ENCODE measurements at regions not wholly inside any gene's neighbourhood (a gene's known extent, or its start where the extent isn't known, plus 50 kb on each side); places are given as distances from the start of the nearest gene placed in this dataset.

- Histone ChIP-seq H3K14ac (ENCODE audit: insufficient read depth, low read length) (no peak overlapping the region), H3K27ac (ENCODE audit: insufficient read length, low read depth, low read length) (no peak overlapping the region), H4K8ac (replicated peaks; ENCODE audit: insufficient read length, low read depth, low read length) (no peak overlapping the region), H2BK120ac (ENCODE audit: low read depth, low read length, poor library complexity, severe bottlenecking) (no peak overlapping the region), H3K9ac (ENCODE audit: extremely low read depth, insufficient read length, low read length) (no peak overlapping the region), H2BK5ac (ENCODE audit: insufficient read length, low read length) (no peak overlapping the region), H4K91ac (ENCODE audit: insufficient read length, low read depth, low read length) (no peak overlapping the region), H3K79me1 (ENCODE audit: insufficient read depth, low read depth, low read length, poor library complexity, severe bottlenecking) (no peaks in the 10 kb centered on the region), H4K20me1 (ENCODE audit: control insufficient read depth, insufficient read depth, insufficient read length) (no peaks in the 10 kb centered on the region), H3K27me3 (ENCODE audit: insufficient read depth, low read length) (no peaks in the 10 kb centered on the region), H2BK12ac (ENCODE audit: insufficient read length, low read depth, low read length) (no peak overlapping the region), H3T11ph (ENCODE audit: low read length) (no peak overlapping the region), H3K18ac (ENCODE audit: insufficient read length, low read depth, low read length) (no peak overlapping the region), H3K79me2 (ENCODE audit: insufficient read depth, low read length) (no peaks in the 10 kb centered on the region), H3K23ac (ENCODE audit: insufficient read length, low read depth, low read length) (no peak overlapping the region), H3K4me1 (ENCODE audit: insufficient read depth, low read length) (0 out of 2 replicates have a peak, but pooled peaks cover 2% of the 10 kb centered on the region), H3K4ac (ENCODE audit: low read depth, low read length) (no peak overlapping the region), H2BK15ac (ENCODE audit: low read depth, low read length) (no peak overlapping the region), H3K23me2 (ENCODE audit: insufficient read length, low read depth, low read length, poor library complexity, severe bottlenecking) (no peaks in the 10 kb centered on the region), H3K4me2 (ENCODE audit: insufficient read depth, insufficient read length, low read length) (no peak overlapping the region), H2AFZ (ENCODE audit: low read length) (no peak overlapping the region), H2AK5ac (ENCODE audit: insufficient read length, low read length) (no peak overlapping the region), H3K56ac (ENCODE audit: insufficient read length, low read depth, low read length) (no peak overlapping the region), H4K5ac (ENCODE audit: insufficient read length, low read depth, low read length) (no peak overlapping the region), H2BK20ac (ENCODE audit: low read depth, low read length, poor library complexity, severe bottlenecking) (no peak overlapping the region), H3K9me3 (ENCODE audit: control insufficient read depth, low read depth, low read length) (no peaks in the 10 kb centered on the region)
- DNase-seq: no peak
- no peaks in the 10 kb centered on the region for H3K36me3 Mint-ChIP-seq (ENCODE audit: insufficient read depth in 1 of 3, low read depth in 3 of 3)
- H3K27me3 Mint-ChIP-seq (ENCODE audit: low read depth): no peaks in the 10 kb centered on the region
- TF ChIP-seq CTCF (conservative IDR thresholded peaks at IDR 0.05): no peak
- no CpG with 5 or more reads among the region's 5 CpGs for WGBS (ENCODE audit: extremely low coverage, insufficient read length, low lambda C conversion rate)
- no peak overlapping the region for H3K4me3 Mint-ChIP-seq
- H3K27ac Mint-ChIP-seq: no peak overlapping the region
- peaks cover 13 to 16% of the 10 kb centered on the region in 2 experiments for H3K4me1 Mint-ChIP-seq
- H3K9me3 Mint-ChIP-seq: no peaks in the 10 kb centered on the region
These were observed 503.4 kb upstream of the VRK2 start for GRCh38 chr2:57543211-57543610.

Measured in H9 (cell line).